Mesenteric fat pad (tissue), 1 donor: ENCODE measurements at regions not wholly inside any gene's neighbourhood (a gene's known extent, or its start where the extent isn't known, plus 50 kb on each side); places are given as distances from the start of the nearest gene placed in this dataset.

Source experiments
- DNase-seq: peaks from one replicate; pipeline ENCODE4 v3.0.0-alpha.2; 2020; ENCODE audit warnings: low spot score
- donor health status: DM: yes; HTN: yes; CAD: no.

GRCh38 chr7:52501696-52502095, 533.7 kb upstream of the POM121L12 start:
- no peak for DNase-seq

GRCh38 chr7:52500841-52501240, 534.6 kb upstream of the POM121L12 start:
- no peak for DNase-seq

- DNase-seq: no peak
These were observed 537.1 kb upstream of the POM121L12 start for GRCh38 chr7:52498366-52498765.

- DNase-seq: no peak
These were observed 549.2 kb upstream of the POM121L12 start for GRCh38 chr7:52486267-52486666.

GRCh38 chr7:52482076-52482475, 553.4 kb upstream of the POM121L12 start:
- no peak for DNase-seq

GRCh38 chr7:52481571-52481970, 553.9 kb upstream of the POM121L12 start:
- DNase-seq: no peak

- DNase-seq: no peak
These were observed 555.4 kb upstream of the POM121L12 start for GRCh38 chr7:52479990-52480389.

GRCh38 chr7:52475001-52475582, 560.3 kb upstream of the POM121L12 start:
- no peak for DNase-seq

- DNase-seq: no peak
These were observed 561.7 kb upstream of the POM121L12 start for GRCh38 chr7:52473756-52474155.

- DNase-seq: no peak
These were observed 563.3 kb upstream of the POM121L12 start for GRCh38 chr7:52472006-52472620.

GRCh38 chr7:52465216-52465615, 570.2 kb upstream of the POM121L12 start:
- DNase-seq: no peak

- no peak for DNase-seq
These were observed 572.1 kb upstream of the POM121L12 start for GRCh38 chr7:52463341-52463740.

- DNase-seq: no peak
These were observed 573.0 kb upstream of the POM121L12 start for GRCh38 chr7:52462474-52462873.

- no peak for DNase-seq
These were observed 579.9 kb upstream of the POM121L12 start for GRCh38 chr7:52455571-52455970.

- DNase-seq: no peak
These were observed 584.6 kb upstream of the POM121L12 start for GRCh38 chr7:52450816-52451215.

- DNase-seq: no peak
These were observed 587.8 kb upstream of the POM121L12 start for GRCh38 chr7:52447581-52448180.

GRCh38 chr7:52436278-52436677, 599.2 kb upstream of the POM121L12 start:
- no peak for DNase-seq

GRCh38 chr7:52431082-52431815, 604.2 kb upstream of the POM121L12 start:
- no peak for DNase-seq

GRCh38 chr7:52423251-52423650, 612.2 kb upstream of the POM121L12 start:
- no peak for DNase-seq

GRCh38 chr7:52413051-52413450, 622.4 kb upstream of the POM121L12 start:
- DNase-seq: no peak

- DNase-seq: no peak
These were observed 625.4 kb upstream of the POM121L12 start for GRCh38 chr7:52410032-52410431.

GRCh38 chr7:52406808-52407207, 628.6 kb upstream of the POM121L12 start:
- DNase-seq: no peak
